ENCODE measurements at regions not wholly inside any gene's neighbourhood (a gene's known extent, or its start where the extent isn't known, plus 50 kb on each side); places are given as distances from the start of the nearest gene placed in this dataset.
"Not testable (repeated sequence)": the region's sequence is repeated elsewhere in the genome, so short reads cannot be mapped to it uniquely, and the experiment has no call there.

GRCh38 chr1:219067350-219067712 lies 106.3 kb upstream of the LYPLAL1 start:
- no peak for TF ChIP-seq CTCF (IDR thresholded peaks at IDR 0.05; ENCODE audit: low read depth, low read length)
- H3K4me3 ChIP-seq (replicated peaks in 1 of 2; ENCODE audit: low read depth in 2 of 2, low read length in 2 of 2): no peak overlapping the region
- DNase-seq (ENCODE audit: low read depth in 2 of 2): no peak

GRCh38 chr1:219070395-219070794 lies 103.3 kb upstream of the LYPLAL1 start:
- DNase-seq (ENCODE audit: low read depth in 2 of 2); H3K4me3 ChIP-seq (replicated peaks in 1 of 2; ENCODE audit: low read depth in 2 of 2, low read length in 2 of 2): not testable (repeated sequence)

- TF ChIP-seq CTCF (IDR thresholded peaks at IDR 0.05; ENCODE audit: low read depth, low read length): no peak
- no peak overlapping the region for H3K4me3 ChIP-seq (replicated peaks in 1 of 2; ENCODE audit: low read depth in 2 of 2, low read length in 2 of 2)
- DNase-seq (ENCODE audit: low read depth in 2 of 2): no peak
These were observed 102.5 kb upstream of the LYPLAL1 start for GRCh38 chr1:219071209-219071608.

- H3K4me3 ChIP-seq (replicated peaks in 1 of 2; ENCODE audit: low read depth in 2 of 2, low read length in 2 of 2): no peak overlapping the region
- no peak for DNase-seq (ENCODE audit: low read depth in 2 of 2)
- TF ChIP-seq CTCF (IDR thresholded peaks at IDR 0.05; ENCODE audit: low read depth, low read length): no peak
These were observed 101.3 kb upstream of the LYPLAL1 start for GRCh38 chr1:219072329-219072728.

GRCh38 chr1:219074084-219074728 lies 99.5 kb upstream of the LYPLAL1 start:
- no peak overlapping the region for H3K4me3 ChIP-seq (replicated peaks in 1 of 2; ENCODE audit: low read depth in 2 of 2, low read length in 2 of 2)
- no peak for TF ChIP-seq CTCF (IDR thresholded peaks at IDR 0.05; ENCODE audit: low read depth, low read length)
- no peak for DNase-seq (ENCODE audit: low read depth in 2 of 2)

GRCh38 chr1:219075121-219075879 lies 98.4 kb upstream of the LYPLAL1 start:
- H3K4me3 ChIP-seq (replicated peaks in 1 of 2; ENCODE audit: low read depth in 2 of 2, low read length in 2 of 2): no peak overlapping the region
- no peak for TF ChIP-seq CTCF (IDR thresholded peaks at IDR 0.05; ENCODE audit: low read depth, low read length)
- DNase-seq (ENCODE audit: low read depth in 2 of 2): peak in 1 of 2 donors; percentile 7

- no peak for DNase-seq (ENCODE audit: low read depth in 2 of 2)
- H3K4me3 ChIP-seq (replicated peaks in 1 of 2; ENCODE audit: low read depth in 2 of 2, low read length in 2 of 2): no peak overlapping the region
- TF ChIP-seq CTCF (IDR thresholded peaks at IDR 0.05; ENCODE audit: low read depth, low read length): no peak
These were observed 97.2 kb upstream of the LYPLAL1 start for GRCh38 chr1:219076326-219076937.

GRCh38 chr1:219077767-219078166 lies 95.9 kb upstream of the LYPLAL1 start:
- H3K4me3 ChIP-seq (replicated peaks in 1 of 2; ENCODE audit: low read depth in 2 of 2, low read length in 2 of 2): not testable (repeated sequence)

More at GRCh38 chr1:219077767-219078166, 95.9 kb upstream of the LYPLAL1 start:
- DNase-seq (ENCODE audit: low read depth in 2 of 2): not testable (repeated sequence)
